GM12878 (cell line): ENCODE measurements at regions not wholly inside any gene's neighbourhood (a gene's known extent, or its start where the extent isn't known, plus 50 kb on each side); places are given as distances from the start of the nearest gene placed in this dataset.

ENCODE experiments used
- ATAC-seq: fragments of 200-7000 bp; cut with Tn5 transposase; 3 replicates; pipeline ENCODE4 v1.9.1; 2020; ENCODE audit warnings: mild to moderate bottlenecking, moderate library complexity
- BruUV-seq: library from RNA; stranded (reverse); fragments of 400-500 nt; replicated peaks from 2 replicates; lab custom pipeline; 2021; lab: Mats Ljungman, UMichigan
- CTCF ChIA-PET: fragments of 300-600 bp; sonication (Branson Sonifier 250); formaldehyde crosslinking; extraction: SDS; loops from one replicate; lab custom pipeline; 2021; ENCODE audit warnings: inconsistent platforms; lab: Yijun Ruan, JAX
- POLR2A ChIA-PET: fragments of 350-600 bp; formaldehyde crosslinking; extraction: SDS; loops from one replicate; lab custom pipeline; 2021; ENCODE audit warnings: inconsistent platforms; lab: Charles Lee
- RAD21 ChIA-PET: fragments of 300-600 bp; sonication (Branson Sonifier 250); formaldehyde crosslinking; loops from one replicate; lab custom pipeline; 2023; ENCODE audit warnings: antibody characterized with exemption; ENCODE audit not compliant: unreplicated experiment; lab: Charles Lee
- SMC1A ChIA-PET: fragments of 300-600 bp; sonication (Branson Sonifier 250); formaldehyde crosslinking; loops from one replicate; lab custom pipeline; 2023; ENCODE audit not compliant: unreplicated experiment, uncharacterized antibody; lab: Charles Lee
- DNase-seq: peaks from one replicate; pipeline ENCODE4 v3.0.0-alpha.2; 2011; ENCODE audit warnings: low read depth, low spot score
- FAIRE-seq: peaks from 3 replicates; lab custom pipeline; 2011; peaks lifted over from hg19 to GRCh38; lab: Jason Lieb, UNC
- H2AFZ ChIP-seq: 2 replicates; pipeline ENCODE4 v1.6.0; 2011; ENCODE audit warnings: low read depth, low read length, control low read depth; ENCODE audit not compliant: control insufficient read depth
- H3K27ac ChIP-seq: 2 replicates; pipeline ENCODE4 v1.5.1; 2011; ENCODE audit warnings: control low read depth; ENCODE audit not compliant: control insufficient read depth, insufficient read depth
- H3K27me3 ChIP-seq, 2 experiments: replicated peaks in 1 of 2; 2 replicates each; pipeline versions ENCODE4 v1.6.0 to v1.6.1; 2011; ENCODE audit warnings: low read length in 1 of 2; ENCODE audit not compliant: control insufficient read depth in 2 of 2, insufficient read depth in 2 of 2
- H3K36me3 ChIP-seq, 2 experiments: 2 replicates each; pipeline ENCODE4 v1.5.1; 2011; ENCODE audit warnings: low read length in 1 of 2; ENCODE audit not compliant: control insufficient read depth in 2 of 2, insufficient read depth in 2 of 2
- H3K4me1 ChIP-seq: 2 replicates; pipeline ENCODE4 v1.6.1; 2011; ENCODE audit warnings: mild to moderate bottlenecking, low read length, moderate library complexity, mixed read lengths; ENCODE audit not compliant: control insufficient read depth, insufficient read depth
- H3K4me2 ChIP-seq: 2 replicates; pipeline ENCODE4 v1.6.0; 2011; ENCODE audit warnings: control low read depth; ENCODE audit not compliant: control insufficient read depth, insufficient read depth
- H3K4me3 ChIP-seq: fragments of 200-600 bp; sonication (generic); 2 replicates; pipeline ENCODE4 v1.5.1; 2016
- H3K79me2 ChIP-seq: 2 replicates; pipeline ENCODE4 v1.6.0; 2011; ENCODE audit warnings: low read length; ENCODE audit not compliant: control insufficient read depth, insufficient read depth
- H3K9ac ChIP-seq: 2 replicates; pipeline ENCODE4 v1.8.0; 2011; ENCODE audit warnings: low read length, control low read depth, mixed read lengths; ENCODE audit not compliant: control insufficient read depth, insufficient read depth
- H3K9me3 ChIP-seq: replicated peaks from 3 replicates; pipeline ENCODE4 v1.5.1; 2011; ENCODE audit warnings: mild to moderate bottlenecking, low read length; ENCODE audit not compliant: control insufficient read depth, insufficient read depth
- H4K20me1 ChIP-seq: 2 replicates; pipeline ENCODE4 v1.6.0; 2011; ENCODE audit not compliant: control insufficient read depth, insufficient read depth
- ATF7 ChIP-seq: fragments of 450-650 bp; IDR thresholded peaks from 2 replicates; pipeline ENCODE4 v1.6.1; 2016; ENCODE audit warnings: low read depth, mild to moderate bottlenecking
- EED ChIP-seq: sonication (generic); IDR thresholded peaks from 2 replicates; pipeline ENCODE4 v1.6.1; 2016; ENCODE audit warnings: antibody characterized with exemption, low read depth
- FOS ChIP-seq: IDR thresholded peaks from 3 replicates; pipeline ENCODE4 v1.6.1; 2011; ENCODE audit warnings: borderline replicate concordance; ENCODE audit not compliant: insufficient read length; ENCODE audit errors: extremely low read depth
- GABPA ChIP-seq: IDR thresholded peaks from 2 replicates; pipeline ENCODE4 v1.6.1; 2014; ENCODE audit warnings: antibody characterized with exemption, low read depth, mild to moderate bottlenecking, inconsistent platforms
- GATAD2B ChIP-seq: fragments of 450-650 bp; conservative IDR thresholded peaks from 2 replicates; pipeline ENCODE4 v1.6.1; 2017; ENCODE audit warnings: low read depth, mild to moderate bottlenecking, moderate library complexity
- MEF2B ChIP-seq: fragments of 450-650 bp; IDR thresholded peaks from 2 replicates; pipeline ENCODE4 v1.6.1; 2018; ENCODE audit warnings: mild to moderate bottlenecking, moderate library complexity; ENCODE audit not compliant: partially characterized antibody, poor library complexity, severe bottlenecking
- NR2C1 ChIP-seq: fragments of 450-650 bp; IDR thresholded peaks from 2 replicates; pipeline ENCODE4 v1.6.1; 2017; ENCODE audit warnings: antibody characterized with exemption, mild to moderate bottlenecking, moderate library complexity
- PAX8 ChIP-seq: fragments of 450-650 bp; IDR thresholded peaks from 2 replicates; pipeline ENCODE4 v1.6.1; 2017; ENCODE audit warnings: mild to moderate bottlenecking, moderate library complexity
- POLR2AphosphoS2 ChIP-seq: IDR thresholded peaks from 2 replicates; pipeline ENCODE4 v1.6.1; 2011; ENCODE audit warnings: low read depth, mild to moderate bottlenecking, low read length, improper control_type of control experiment, moderate library complexity
- RELB ChIP-seq: fragments of 450-650 bp; IDR thresholded peaks from 2 replicates; pipeline ENCODE4 v1.6.1; 2017; ENCODE audit warnings: low read depth, mild to moderate bottlenecking, moderate library complexity
- SKIL ChIP-seq: fragments of 450-650 bp; IDR thresholded peaks from 2 replicates; pipeline ENCODE4 v1.6.1; 2017; ENCODE audit warnings: mild to moderate bottlenecking, low read depth, inconsistent platforms; ENCODE audit not compliant: poor library complexity, severe bottlenecking
- TCF7 ChIP-seq: IDR thresholded peaks from 2 replicates; pipeline ENCODE4 v1.6.1; 2014; ENCODE audit warnings: antibody characterized with exemption, borderline replicate concordance
- ZBTB11 ChIP-seq: fragments of 450-650 bp; formaldehyde crosslinking; IDR thresholded peaks from 2 replicates; pipeline ENCODE4 v1.5.0; 2022; ENCODE audit warnings: mild to moderate bottlenecking, missing genetic modification characterization
- ZNF274 ChIP-seq: IDR thresholded peaks from one replicate; pipeline ENCODE4 v1.8.0; 2011; ENCODE audit not compliant: insufficient read length, insufficient read depth
- WGBS: methylation state at CpG from one replicate; pipeline ENCODE4 v1.1.6; 2016; ENCODE audit warnings: low lambda C conversion rate; ENCODE audit not compliant: insufficient replicate concordance, insufficient coverage; ENCODE audit errors: missing lambda C conversion rate; 5-methylcytosine and 5-hydroxymethylcytosine counted together
- in situ Hi-C: fragments of 300-500 bp; cut with MboI; formaldehyde crosslinking; loops from 9 replicates; pipeline ENCODE4 v1.14.3; 2018; ENCODE audit warnings: mixed read lengths
- intact Hi-C: fragments of 100-400 bp; cut with micrococcal nuclease; formaldehyde crosslinking; loops from one replicate; pipeline ENCODE4 v1.14.2; 2022; ENCODE audit not compliant: unreplicated experiment
- TF ChIP-seq, protein P1 (sequence below): IDR thresholded peaks from 2 replicates; pipeline ENCODE4 v1.6.1; 2011; ENCODE audit warnings: mild to moderate bottlenecking, low read depth, low read length, moderate library complexity; ENCODE audit not compliant: insufficient replicate concordance

GRCh38 chr2:167454036-167454435 is 565.8 kb downstream of the XIRP2 start:
- CTCF ChIA-PET: interaction anchor here (0.6 kb wide), 1 partner anchor 98 kb away, joined by 3 read pairs; no protein-coding TSS in a partner anchor
- in situ Hi-C loops: no loop called here

More at GRCh38 chr2:167454036-167454435, 565.8 kb downstream of the XIRP2 start:
- ChIA-PET RAD21 (no interaction called here), SMC1A (no interaction called here), POLR2A (no interaction called here)
- FAIRE-seq (no peak), ATAC-seq (no peak), DNase-seq (no peak)
- no TSS peak for BruUV-seq
- Histone ChIP-seq H3K79me2 (no peaks in the 10 kb centered on the region), H3K27ac (no peak overlapping the region), H3K9ac (no peak overlapping the region), H3K4me1 (no peaks in the 10 kb centered on the region), H4K20me1 (no peaks in the 10 kb centered on the region), H3K27me3 (no peaks in the 10 kb centered on the region), H2AFZ (no peak overlapping the region), H3K4me3 (no peak overlapping the region), H3K4me2 (no peak overlapping the region), H3K9me3 (no peaks in the 10 kb centered on the region), H3K36me3 (no peaks in the 10 kb centered on the region)
- intact Hi-C loops: no loop called here
- no peak for TF ChIP-seq TCF7
- no peak for TF ChIP-seq NR2C1
- TF ChIP-seq GATAD2B: no peak
- no peak for TF ChIP-seq RELB
- TF ChIP-seq GABPA: no peak
- no peak for TF ChIP-seq ZBTB11 (CRISPR knock-in tag)
- TF ChIP-seq SKIL: no peak
- TF ChIP-seq FOS: no peak
- TF ChIP-seq MEF2B: no peak
- TF ChIP-seq ATF7: no peak
- TF ChIP-seq, protein P1, sequence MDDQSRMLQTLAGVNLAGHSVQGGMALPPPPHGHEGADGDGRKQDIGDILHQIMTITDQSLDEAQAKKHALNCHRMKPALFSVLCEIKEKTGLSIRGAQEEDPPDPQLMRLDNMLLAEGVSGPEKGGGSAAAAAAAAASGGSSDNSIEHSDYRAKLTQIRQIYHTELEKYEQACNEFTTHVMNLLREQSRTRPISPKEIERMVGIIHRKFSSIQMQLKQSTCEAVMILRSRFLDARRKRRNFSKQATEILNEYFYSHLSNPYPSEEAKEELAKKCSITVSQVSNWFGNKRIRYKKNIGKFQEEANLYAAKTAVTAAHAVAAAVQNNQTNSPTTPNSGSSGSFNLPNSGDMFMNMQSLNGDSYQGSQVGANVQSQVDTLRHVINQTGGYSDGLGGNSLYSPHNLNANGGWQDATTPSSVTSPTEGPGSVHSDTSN: no peak
- TF ChIP-seq POLR2AphosphoS2: no peak
- no peak for TF ChIP-seq ZNF274
- no peak for TF ChIP-seq PAX8
- no peak for TF ChIP-seq EED
- WGBS: 70% methylated on average over 13 of the region's 13 CpGs
